T-cell (primary cell): ENCODE measurements at regions not wholly inside any gene's neighbourhood (a gene's known extent, or its start where the extent isn't known, plus 50 kb on each side); places are given as distances from the start of the nearest gene placed in this dataset.

ENCODE experiments used
- ATAC-seq, 4 experiments: fragments of 200-7000 bp in 3 of 4; fragments of 150-1000 bp in 1 of 4; cut with Tn5 transposase; replicated peaks in 1 of 4; 1 replicate in 3 of 4; 2 replicates in 1 of 4; pipeline ENCODE4 v1.10.0; 2021; ENCODE audit warnings: moderate library complexity in 3 of 4, mild to moderate bottlenecking in 2 of 4, moderate number of reproducible peaks in 1 of 4
- CTCF ChIA-PET, 2 donors: fragments of 300-600 bp; sonication (Branson Sonifier 250); formaldehyde crosslinking; loops; one replicate each; lab custom pipeline; 2022; ENCODE audit warnings: antibody characterized with exemption in 2 of 2; lab: Charles Lee
- POLR2A ChIA-PET, 2 donors: fragments of 300-600 bp; sonication (Branson Sonifier 250); formaldehyde crosslinking; loops; one replicate each; lab custom pipeline; 2022; ENCODE audit warnings: antibody characterized with exemption in 2 of 2; lab: Charles Lee
- DNase-seq, 35 experiments: peaks; one replicate each; pipeline versions ENCODE4 v3.0.0 to v3.0.0-alpha.2; 2013 to 2023
- H3K27ac ChIP-seq: one replicate; pipeline ENCODE4 v1.5.1; 2013; ENCODE audit warnings: low read length
- H3K27me3 ChIP-seq, 2 experiments: replicated peaks in 1 of 2; 1 replicate in 1 of 2; 2 replicates in 1 of 2; pipeline versions ENCODE4 v1.6.1 to v1.7.0; 2013; ENCODE audit warnings: low read length in 1 of 2, mixed read lengths in 1 of 2; ENCODE audit not compliant: control insufficient read depth in 2 of 2, insufficient read depth in 2 of 2; ENCODE audit errors: extremely low read depth in 1 of 2
- H3K36me3 ChIP-seq, 2 donors: 1 replicate in 1 of 2; 2 replicates in 1 of 2; pipeline versions ENCODE4 v1.6.1 to v1.7.0; 2013; ENCODE audit warnings: low read length in 1 of 2; ENCODE audit not compliant: control insufficient read depth in 2 of 2, insufficient read depth in 1 of 2; ENCODE audit errors: extremely low read depth in 1 of 2
- H3K4me1 ChIP-seq, 2 experiments: 1 replicate in 1 of 2; 2 replicates in 1 of 2; pipeline versions ENCODE4 v1.6.1 to v1.7.0; 2013; ENCODE audit warnings: low read length in 2 of 2, mixed read lengths in 1 of 2; ENCODE audit not compliant: insufficient read depth in 2 of 2, control insufficient read depth in 1 of 2; ENCODE audit errors: extremely low read depth in 1 of 2
- H3K4me3 ChIP-seq, 2 donors: 1 replicate in 1 of 2; 2 replicates in 1 of 2; pipeline versions ENCODE4 v1.5.1 to v1.7.0; 2013; ENCODE audit warnings: mild to moderate bottlenecking in 2 of 2, low read length in 1 of 2, moderate library complexity in 1 of 2; ENCODE audit not compliant: control insufficient read depth in 1 of 2; ENCODE audit errors: extremely low read depth in 1 of 2
- H3K9me3 ChIP-seq: 2 replicates; pipeline ENCODE4 v1.7.0; 2013
- H3K27ac Mint-ChIP-seq, 2 donors: one replicate each; pipeline ENCODE4 v1.8.0; 2020 to 2021; ENCODE audit warnings: mild to moderate bottlenecking in 2 of 2, mixed read lengths in 2 of 2
- H3K27me3 Mint-ChIP-seq, 2 donors: one replicate each; pipeline ENCODE4 v1.8.0; 2021 to 2022; ENCODE audit warnings: mixed read lengths in 2 of 2
- H3K36me3 Mint-ChIP-seq: one replicate; pipeline ENCODE4 v1.8.0; 2021; ENCODE audit warnings: mixed read lengths
- H3K4me1 Mint-ChIP-seq, 3 donors: one replicate each; pipeline ENCODE4 v1.8.0; 2020 to 2022; ENCODE audit warnings: mixed read lengths in 3 of 3, mild to moderate bottlenecking in 1 of 3
- H3K4me3 Mint-ChIP-seq, 3 donors: one replicate each; pipeline ENCODE4 v1.8.0; 2020 to 2022; ENCODE audit warnings: mild to moderate bottlenecking in 3 of 3, mixed read lengths in 3 of 3, moderate library complexity in 3 of 3
- H3K9me3 Mint-ChIP-seq, 3 donors: one replicate each; pipeline ENCODE4 v1.8.0; 2020 to 2022; ENCODE audit warnings: mixed read lengths in 3 of 3
- WGBS: methylation state at CpG from one replicate; pipeline ENCODE4 v1.1.5; 2013; ENCODE audit warnings: missing lambda C conversion rate; ENCODE audit not compliant: insufficient coverage; 5-methylcytosine and 5-hydroxymethylcytosine counted together

DNA sequence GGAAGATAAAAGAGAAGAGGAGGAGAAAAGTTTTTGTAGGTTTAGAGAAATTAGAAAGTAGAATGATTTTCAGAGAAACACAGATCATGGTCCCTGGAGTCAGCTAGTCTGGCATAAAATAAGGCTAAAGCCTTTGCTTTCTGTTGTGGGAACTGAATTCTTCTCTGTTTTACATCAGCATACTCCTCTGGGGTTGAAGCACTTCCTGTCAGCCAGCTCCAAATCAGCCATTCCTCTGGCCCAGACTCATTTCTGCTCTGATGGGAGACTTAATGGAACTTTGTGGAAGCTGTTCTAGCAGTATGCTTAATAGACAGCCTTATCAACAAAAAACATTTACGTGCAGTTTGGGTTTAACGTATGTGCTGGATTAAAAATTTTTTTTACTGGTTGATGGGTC is 143.2 kb downstream of the HMHB1 start:
- Histone ChIP-seq H3K4me3 (no peak overlapping the region), H3K27ac (no peak overlapping the region), H3K36me3 (no peaks in the 10 kb centered on the region), H3K27me3 (no peaks in the 10 kb centered on the region), H3K9me3 (no peaks in the 10 kb centered on the region), H3K4me1 (no peaks in the 10 kb centered on the region)
- ATAC-seq = no peak
- POLR2A ChIA-PET = no interaction called here
- H3K27me3 Mint-ChIP-seq = peaks cover 4 to 19% of the 10 kb centered on the region in 2 donors
- no peaks in the 10 kb centered on the region for H3K36me3 Mint-ChIP-seq
- DNase-seq = no peak
- H3K4me3 Mint-ChIP-seq = no peak overlapping the region
- H3K9me3 Mint-ChIP-seq = no peaks in the 10 kb centered on the region
- no peaks in the 10 kb centered on the region for H3K4me1 Mint-ChIP-seq
- no CpG with 5 or more reads among the region's 2 CpGs for WGBS
- no peak overlapping the region for H3K27ac Mint-ChIP-seq
- CTCF ChIA-PET = no interaction called here

DNA sequence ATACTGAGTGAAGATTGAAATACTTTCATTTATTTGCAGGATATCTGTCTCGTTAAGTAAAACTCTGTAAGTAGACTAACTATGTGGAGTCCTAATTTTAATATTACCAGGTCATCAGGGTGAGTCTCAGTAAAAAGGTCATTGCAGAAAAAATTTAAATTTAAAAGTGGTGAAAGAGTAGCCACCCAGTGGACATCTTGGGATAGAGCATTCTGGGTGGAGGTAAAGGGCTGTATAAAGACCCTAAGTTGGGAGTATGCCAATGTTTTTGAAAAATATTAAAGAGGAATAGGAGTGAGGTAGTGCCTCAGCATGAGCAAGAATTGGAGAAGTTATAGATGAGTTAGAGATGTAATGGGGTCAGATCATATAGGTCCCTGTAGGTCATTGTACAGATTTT is 145.5 kb downstream of the HMHB1 start:
- peaks cover 9 to 20% of the 10 kb centered on the region in 2 donors for H3K27me3 Mint-ChIP-seq

DNA sequence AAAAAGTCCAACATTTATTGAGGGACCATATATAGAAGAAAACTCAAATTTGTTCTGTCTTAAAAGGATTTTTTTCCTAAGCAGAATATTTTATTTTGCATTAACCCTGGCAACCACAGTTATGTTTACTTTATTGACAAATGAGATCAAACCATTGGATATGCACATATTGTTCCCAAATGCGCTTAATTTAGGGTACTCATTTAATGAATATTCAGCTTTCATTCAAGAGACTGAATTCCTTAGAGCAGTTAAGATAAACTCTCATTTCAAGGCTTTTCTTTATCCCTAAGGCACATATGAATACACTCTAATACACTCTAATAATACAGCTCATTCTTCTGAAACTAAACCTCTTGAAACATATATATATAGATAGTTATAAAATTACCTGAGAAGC is 150.2 kb downstream of the HMHB1 start:
- H3K9me3 Mint-ChIP-seq = no peaks in the 10 kb centered on the region
- no peaks in the 10 kb centered on the region for H3K4me1 Mint-ChIP-seq
- H3K36me3 ChIP-seq = no peaks in the 10 kb centered on the region
- no peaks in the 10 kb centered on the region for H3K9me3 ChIP-seq
- POLR2A ChIA-PET = interaction anchor here in 1 of 2 donors (1.0 kb wide), 1 partner anchor 9 kb away, joined by 3 read pairs; no protein-coding TSS in a partner anchor
- no peak overlapping the region for H3K27ac ChIP-seq
- no peak overlapping the region for H3K27ac Mint-ChIP-seq
- CTCF ChIA-PET = interaction anchor here (0.5 kb wide), 2 partner anchors 47 to 1256 kb away, joined by 3 to 4 read pairs; no protein-coding TSS in a partner anchor
- 100% methylated on average over 1 of the region's 1 CpG for WGBS
- no peaks in the 10 kb centered on the region for H3K36me3 Mint-ChIP-seq
- no peaks in the 10 kb centered on the region for H3K27me3 ChIP-seq
- peaks cover 5 to 15% of the 10 kb centered on the region in 2 donors for H3K27me3 Mint-ChIP-seq
- ATAC-seq (no peak), DNase-seq (no peak)
- H3K4me3 ChIP-seq = no peak overlapping the region
- no peaks in the 10 kb centered on the region for H3K4me1 ChIP-seq
- H3K4me3 Mint-ChIP-seq = no peak overlapping the region

More for the DNA sequence above, 145.5 kb downstream of the HMHB1 start:
- no CpG with 5 or more reads among the region's 1 CpG for WGBS
- Mint-ChIP-seq H3K4me3 (no peak overlapping the region), H3K36me3 (no peaks in the 10 kb centered on the region), H3K27ac (no peak overlapping the region), H3K4me1 (no peaks in the 10 kb centered on the region), H3K9me3 (no peaks in the 10 kb centered on the region)
- H3K27ac ChIP-seq = no peak overlapping the region
- no peak for ATAC-seq
- H3K4me1 ChIP-seq = no peaks in the 10 kb centered on the region
- no peak overlapping the region for H3K4me3 ChIP-seq
- POLR2A ChIA-PET = no interaction called here
- no peak for DNase-seq
- CTCF ChIA-PET = no interaction called here
- no peaks in the 10 kb centered on the region for H3K36me3 ChIP-seq
- H3K27me3 ChIP-seq = no peaks in the 10 kb centered on the region
- H3K9me3 ChIP-seq = no peaks in the 10 kb centered on the region

DNA sequence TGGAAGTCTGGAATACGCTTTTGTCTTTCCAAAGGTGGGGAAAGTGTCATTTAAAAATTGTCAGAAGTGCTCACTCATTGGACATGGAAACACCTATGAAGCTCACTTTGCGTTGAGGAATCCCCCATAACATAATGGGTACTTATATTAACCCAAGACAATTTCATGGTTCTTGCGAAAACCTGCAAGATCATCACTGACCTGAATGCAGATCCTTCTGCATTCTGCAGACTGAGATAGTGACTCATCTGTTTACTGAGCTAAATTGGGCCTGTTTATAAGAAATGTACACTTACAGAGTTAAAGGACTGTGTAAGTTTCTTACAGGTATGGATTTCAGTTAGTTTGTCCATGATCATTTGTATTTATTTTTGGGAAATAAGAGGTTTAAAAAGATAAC is 153.0 kb downstream of the HMHB1 start:
- Histone ChIP-seq H3K27me3 (no peaks in the 10 kb centered on the region), H3K36me3 (no peaks in the 10 kb centered on the region), H3K4me3 (no peak overlapping the region), H3K4me1 (no peaks in the 10 kb centered on the region), H3K27ac (no peak overlapping the region), H3K9me3 (no peaks in the 10 kb centered on the region)
- no peak for ATAC-seq
- WGBS = no CpG with 5 or more reads among the region's 3 CpGs
- H3K27me3 Mint-ChIP-seq = peaks cover 4 to 5% of the 10 kb centered on the region in 2 donors
- no peak overlapping the region for H3K27ac Mint-ChIP-seq
- no peaks in the 10 kb centered on the region for H3K36me3 Mint-ChIP-seq
- no peak overlapping the region for H3K4me3 Mint-ChIP-seq
- H3K4me1 Mint-ChIP-seq = no peaks in the 10 kb centered on the region
- no peak for DNase-seq
- no peaks in the 10 kb centered on the region for H3K9me3 Mint-ChIP-seq
- ChIA-PET CTCF (interaction anchor here in 1 of 2 donors (1.0 kb wide), 1 partner anchor 215 kb away, joined by 4 read pairs; no protein-coding TSS in a partner anchor), POLR2A (no interaction called here)

DNA sequence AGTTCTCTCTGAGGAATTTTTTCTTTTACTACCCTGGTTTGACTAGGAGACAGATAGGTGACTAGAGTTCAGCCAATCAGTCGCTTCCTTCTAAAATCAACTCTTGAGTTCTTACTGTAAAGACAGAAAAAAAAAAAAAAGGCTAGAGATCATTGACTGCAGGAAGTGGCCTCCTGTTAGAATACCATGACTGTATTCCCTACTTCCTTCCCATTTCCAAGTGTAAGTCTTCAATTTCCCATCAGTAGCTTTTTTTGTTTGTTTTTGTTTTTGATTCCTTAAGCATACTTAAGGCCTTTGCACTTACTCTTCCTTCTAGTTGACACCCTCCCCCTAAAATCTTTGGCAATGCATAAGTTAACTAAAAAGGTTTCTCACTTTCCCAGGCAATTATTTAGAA is 154.3 kb downstream of the HMHB1 start:
- H3K36me3 ChIP-seq = no peaks in the 10 kb centered on the region
- Mint-ChIP-seq H3K9me3 (no peaks in the 10 kb centered on the region), H3K36me3 (no peaks in the 10 kb centered on the region), H3K27ac (no peak overlapping the region), H3K4me1 (no peaks in the 10 kb centered on the region), H3K27me3 (peaks cover 8% of the 10 kb centered on the region in 2 donors), H3K4me3 (no peak overlapping the region)
- WGBS = no CpG with 5 or more reads among the region's 1 CpG
- H3K27me3 ChIP-seq = no peaks in the 10 kb centered on the region
- ChIA-PET CTCF (interaction anchor here in 1 of 2 donors (0.6 kb wide), 1 partner anchor 950 kb away, joined by 5 read pairs; no protein-coding TSS in a partner anchor), POLR2A (interaction anchor here in 1 of 2 donors (0.8 kb wide), 1 partner anchor 163 kb away, joined by 3 read pairs; no protein-coding TSS in a partner anchor)
- DNase-seq (no peak), ATAC-seq (no peak)
- no peaks in the 10 kb centered on the region for H3K9me3 ChIP-seq
- H3K4me1 ChIP-seq = no peaks in the 10 kb centered on the region
- H3K27ac ChIP-seq = no peak overlapping the region
- H3K4me3 ChIP-seq = no peak overlapping the region

DNA sequence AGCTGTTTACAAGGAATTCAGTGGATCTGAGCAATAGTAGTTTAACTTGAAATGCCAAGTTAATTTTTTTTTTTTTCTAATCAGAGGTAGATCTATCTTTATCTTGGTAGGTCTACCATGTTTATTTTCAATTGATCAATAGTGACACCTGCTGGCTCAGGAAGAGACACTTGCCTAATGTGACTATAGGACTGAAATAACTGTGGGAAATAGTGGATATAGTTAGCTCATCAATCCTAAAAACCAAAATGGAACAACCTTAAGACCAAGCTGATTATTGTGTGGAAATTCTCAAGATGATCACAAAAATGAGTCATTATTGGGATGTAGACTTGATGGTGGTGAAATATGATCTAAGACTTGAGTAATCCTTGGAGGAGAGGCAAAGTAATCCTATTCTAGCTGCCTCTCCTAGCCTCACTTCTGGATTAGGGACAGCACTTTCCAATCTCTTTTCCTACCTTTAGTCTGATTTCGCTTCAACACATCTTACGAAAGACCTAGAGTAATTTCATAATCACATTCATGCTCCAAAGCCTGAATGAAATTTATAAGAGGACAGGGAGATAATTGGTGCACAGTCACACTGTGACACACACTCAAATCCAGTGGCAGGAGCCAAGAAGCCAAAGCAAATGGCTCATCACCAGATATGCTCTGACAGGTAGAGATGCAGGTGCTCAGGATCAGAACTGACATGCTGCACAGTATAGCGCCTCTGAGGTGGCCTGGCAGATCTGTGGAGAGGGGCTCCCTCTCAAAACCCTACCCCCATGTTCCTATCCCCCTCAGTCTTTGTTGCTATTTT is 156.3 kb downstream of the HMHB1 start:
- Mint-ChIP-seq H3K36me3 (no peaks in the 10 kb centered on the region), H3K27ac (no peak overlapping the region), H3K9me3 (no peaks in the 10 kb centered on the region), H3K4me1 (no peaks in the 10 kb centered on the region), H3K27me3 (peaks cover 8 to 18% of the 10 kb centered on the region in 2 donors), H3K4me3 (no peak overlapping the region)
- ChIA-PET POLR2A (no interaction called here), CTCF (interaction anchor here (0.7 to 1.4 kb wide), 6 partner anchors 11 to 1306 kb away, joined by 4 to 9 read pairs (median 6); no protein-coding TSS in a partner anchor)
- H3K4me3 ChIP-seq = no peak overlapping the region
- no peaks in the 10 kb centered on the region for H3K4me1 ChIP-seq
- DNase-seq = peak in 1 of 35 experiments; percentile 53
- ATAC-seq = no peak
- 100% methylated on average over 1 of the region's 3 CpGs for WGBS
- H3K27me3 ChIP-seq = no peaks in the 10 kb centered on the region
- H3K27ac ChIP-seq = no peak overlapping the region
- no peaks in the 10 kb centered on the region for H3K36me3 ChIP-seq
- H3K9me3 ChIP-seq = no peaks in the 10 kb centered on the region
